ENCODE measurements at regions not wholly inside any gene's neighbourhood (a gene's known extent, or its start where the extent isn't known, plus 50 kb on each side); places are given as distances from the start of the nearest gene placed in this dataset.
"Not testable (repeated sequence)": the region's sequence is repeated elsewhere in the genome, so short reads cannot be mapped to it uniquely, and the experiment has no call there.

- DNase-seq (ENCODE audit: low spot score), result no peak
Measured at GRCh38 chr20:48230216-48230615, 444.9 kb upstream of the SULF2 start.

- no peak for DNase-seq (ENCODE audit: low spot score)
Measured at GRCh38 chr20:48227381-48227780, 442.1 kb upstream of the SULF2 start.

DNA sequence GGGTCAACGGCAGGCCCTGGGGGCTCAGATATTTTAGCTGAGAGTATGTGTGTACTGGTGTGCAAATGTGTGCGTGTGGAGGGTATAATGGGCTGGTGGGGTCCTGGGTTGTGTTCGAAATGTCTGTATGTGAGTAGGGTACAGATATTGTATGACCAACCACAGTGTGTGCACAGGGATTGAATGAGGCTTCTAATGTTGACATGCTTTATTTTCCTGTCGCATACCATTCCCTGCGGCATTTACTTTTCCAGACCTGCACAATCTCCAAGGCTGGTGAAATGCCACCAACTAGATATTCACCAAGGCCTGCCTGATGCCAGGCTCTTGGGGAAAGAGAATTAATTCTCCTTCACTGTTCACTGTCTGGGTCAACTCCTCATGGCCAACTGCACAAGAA, 441.4 kb upstream of the SULF2 start:
- no peak for DNase-seq (ENCODE audit: low spot score)

DNA sequence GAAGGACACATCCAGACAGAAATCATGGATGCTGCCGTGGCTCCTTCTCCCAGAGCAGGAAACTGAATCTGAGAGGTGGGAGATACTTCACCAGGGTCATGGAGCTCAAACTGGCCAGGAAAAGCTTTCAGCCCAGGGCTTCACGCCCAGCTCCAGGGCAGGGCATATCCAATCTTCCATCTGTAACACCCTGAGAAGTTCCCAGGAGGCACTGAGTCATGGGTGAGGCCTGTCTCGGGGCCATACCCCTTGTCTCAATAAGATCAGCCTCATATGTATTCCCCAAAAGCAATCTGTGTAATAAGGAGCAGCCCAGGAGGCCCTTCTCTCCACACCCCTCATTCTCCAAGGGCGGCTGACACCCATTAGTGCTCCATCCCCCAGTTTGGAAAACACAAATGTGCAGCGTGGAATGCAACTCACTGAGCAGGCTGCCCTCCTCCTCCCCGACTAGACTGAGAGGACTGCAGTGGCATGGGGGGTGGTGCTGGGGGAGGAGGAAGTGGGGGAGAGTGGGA, 439.3 kb upstream of the SULF2 start:
- no peak for DNase-seq (ENCODE audit: low spot score)

DNA sequence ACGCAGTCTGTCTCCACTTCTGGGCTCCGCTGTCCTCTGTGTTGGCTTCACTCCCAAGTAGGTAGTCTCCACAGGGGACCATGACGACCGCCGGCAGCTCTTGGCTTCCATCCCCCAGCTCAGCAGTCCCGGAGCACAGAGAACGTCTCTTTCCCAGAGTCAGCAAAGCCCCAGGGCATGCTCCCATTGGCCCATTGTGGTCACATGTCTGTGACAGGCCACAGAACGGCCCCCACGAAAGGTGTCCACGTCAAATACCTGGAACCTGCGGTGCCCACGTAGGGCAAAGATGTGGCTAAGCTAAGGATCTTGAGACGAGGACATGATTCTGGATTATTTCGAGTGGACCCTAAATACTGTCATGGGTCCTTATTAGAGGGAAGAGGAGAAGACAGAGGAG, 438.4 kb upstream of the SULF2 start:
- no peak for DNase-seq (ENCODE audit: low spot score)

- no peak for DNase-seq (ENCODE audit: low spot score)
Measured at GRCh38 chr20:48222595-48223180, 437.4 kb upstream of the SULF2 start.

- DNase-seq (ENCODE audit: low spot score), result no peak
Measured at GRCh38 chr20:48220033-48220633, 434.9 kb upstream of the SULF2 start.

DNA sequence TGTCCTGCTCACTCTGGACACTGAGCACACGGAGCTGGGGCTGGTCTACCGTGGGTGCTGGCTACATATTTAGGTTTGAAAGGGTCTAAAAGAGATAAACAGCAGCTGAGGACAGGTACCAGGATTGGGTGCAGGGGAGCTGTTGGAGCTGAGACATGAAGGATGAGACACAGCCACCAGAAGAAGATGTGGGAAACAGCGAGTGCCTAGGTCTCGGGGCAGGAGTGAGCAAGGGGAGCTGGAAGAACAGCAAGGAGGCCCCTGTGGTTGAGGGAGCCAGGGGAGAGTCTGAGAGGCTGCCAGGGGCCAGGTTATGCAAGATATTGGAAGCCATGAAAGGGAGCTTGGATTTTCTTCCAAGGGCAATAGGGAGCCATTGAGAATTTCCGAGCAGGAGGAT, 434.0 kb upstream of the SULF2 start:
- no peak for DNase-seq (ENCODE audit: low spot score)

DNA sequence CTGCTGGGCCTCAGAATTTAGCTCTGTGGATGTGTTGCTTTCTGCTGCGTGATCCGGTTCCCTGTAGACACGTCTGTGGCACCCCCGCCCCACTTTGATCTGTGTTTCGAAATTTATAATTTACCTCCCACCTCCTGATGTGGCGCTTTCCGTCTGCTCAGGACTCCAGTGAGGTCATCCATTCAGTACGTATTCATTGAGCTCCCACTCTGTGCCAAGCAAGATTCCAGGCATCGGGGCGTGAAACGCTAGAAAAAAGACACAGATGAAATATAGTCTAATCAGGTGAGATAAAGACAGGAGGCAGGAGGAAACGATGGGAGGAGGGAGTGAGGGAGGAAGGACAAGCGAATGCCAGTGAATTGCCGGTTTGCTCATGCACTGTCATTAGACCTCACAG, 431.9 kb upstream of the SULF2 start:
- DNase-seq (ENCODE audit: low spot score), result no peak

DNA sequence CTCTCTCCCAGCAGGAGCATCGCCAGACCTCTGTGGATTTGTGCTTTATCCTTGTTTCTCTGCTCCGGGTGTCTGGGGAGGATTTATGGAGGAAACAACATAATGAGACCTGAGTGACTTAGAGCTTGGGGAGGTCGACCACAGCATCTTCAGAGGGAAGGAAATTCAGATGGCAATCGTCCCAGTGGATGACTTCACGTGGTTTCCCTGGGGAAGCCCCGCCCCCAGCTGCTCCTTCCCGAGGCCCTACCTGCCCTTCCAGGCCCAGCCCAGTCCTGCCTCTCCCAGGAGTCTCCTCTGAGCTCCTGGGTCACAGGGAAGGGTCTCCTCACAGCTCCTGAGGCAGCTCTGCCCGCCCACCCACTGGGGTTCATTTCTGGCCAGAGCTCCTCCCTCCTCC, 430.3 kb upstream of the SULF2 start:
- DNase-seq (ENCODE audit: low spot score), result no peak

GRCh38 chr20:48214601-48215000, 429.3 kb upstream of the SULF2 start:
- DNase-seq (ENCODE audit: low spot score), result no peak

GRCh38 chr20:48213635-48214034, 428.4 kb upstream of the SULF2 start:
- not testable (repeated sequence) for DNase-seq (ENCODE audit: low spot score)

GRCh38 chr20:48212806-48213509, 427.7 kb upstream of the SULF2 start:
- no peak for DNase-seq (ENCODE audit: low spot score)

DNA sequence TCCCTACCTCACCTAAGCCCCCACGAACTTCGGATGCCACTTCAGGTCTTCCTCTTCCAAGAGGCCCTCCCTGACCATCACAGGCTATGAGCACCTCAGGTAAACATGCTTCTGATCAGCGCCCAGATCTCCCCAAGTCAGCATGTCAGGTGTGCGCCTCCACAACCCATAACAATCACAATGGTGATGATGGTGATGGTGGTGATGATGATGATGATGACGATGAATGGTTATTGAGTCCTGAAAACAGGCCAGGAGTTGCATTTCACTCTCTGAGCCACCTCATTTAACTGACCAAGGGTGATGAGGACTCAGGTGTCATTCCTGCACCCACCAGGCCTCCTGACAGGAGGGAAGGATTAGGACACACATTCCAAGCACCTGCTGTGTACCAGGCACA, 426.6 kb upstream of the SULF2 start:
- no peak for DNase-seq (ENCODE audit: low spot score)

DNA sequence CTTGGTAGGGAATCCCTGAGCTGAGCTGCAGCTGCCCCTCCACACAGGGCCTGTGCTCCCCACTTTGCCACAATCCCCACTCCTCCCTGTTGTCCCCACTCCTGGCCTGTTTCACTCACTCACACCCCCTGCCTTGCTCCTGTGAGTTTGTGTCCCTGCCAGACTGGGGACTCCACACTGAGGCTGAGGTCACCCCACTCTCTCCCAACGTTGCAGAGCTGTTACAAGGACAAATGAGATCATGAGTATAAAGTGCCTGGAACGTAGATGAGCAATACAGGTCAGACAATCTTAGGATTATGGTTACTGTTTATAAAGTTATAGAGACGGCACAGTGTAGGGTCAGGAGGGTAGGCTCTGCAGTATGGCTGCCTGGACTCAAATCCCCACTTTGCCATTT, 426.0 kb upstream of the SULF2 start:
- DNase-seq (ENCODE audit: low spot score), result no peak

DNA sequence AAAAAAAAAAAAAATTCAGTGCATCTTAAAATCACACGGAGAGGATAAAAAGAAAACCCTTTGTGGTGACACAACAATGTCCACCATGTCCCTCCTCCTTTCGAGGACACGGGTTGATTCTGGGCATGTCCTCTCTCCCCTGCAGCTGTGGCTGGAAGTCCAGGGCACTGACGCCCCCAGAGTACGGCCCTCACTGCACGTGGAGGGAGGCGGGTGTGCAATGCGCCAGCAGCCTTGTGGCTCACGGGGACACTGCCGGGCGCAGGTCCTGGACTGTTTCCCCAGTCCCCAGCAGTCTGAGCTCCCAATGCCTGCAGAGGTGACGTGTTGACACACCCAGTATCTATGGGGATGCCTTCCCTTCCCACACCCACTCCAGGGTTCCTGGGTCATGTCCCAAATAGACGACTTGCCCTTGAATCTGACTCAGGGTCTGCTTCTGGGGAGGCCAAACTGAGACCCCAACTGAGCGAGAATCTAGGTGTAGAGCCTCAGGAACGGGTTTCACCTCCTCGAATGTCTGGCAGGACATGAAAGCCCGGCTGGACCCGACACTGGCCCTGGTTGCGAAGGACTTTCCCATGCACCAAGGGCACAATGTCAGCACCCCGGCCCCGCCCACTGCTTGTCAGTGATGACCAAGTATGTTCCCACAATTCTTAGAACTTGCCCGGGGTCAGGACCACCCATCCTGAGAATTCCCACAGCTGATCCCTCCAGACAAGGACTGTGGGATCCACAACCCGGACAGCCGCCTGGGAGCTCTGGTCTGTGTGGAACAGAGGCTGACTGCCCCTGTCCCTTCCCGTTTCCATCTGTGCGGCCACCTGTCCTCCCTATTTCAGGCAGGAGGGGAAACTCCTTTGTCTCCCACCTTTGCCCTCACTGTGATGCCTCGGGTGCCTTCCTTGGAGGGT, 425.1 kb upstream of the SULF2 start:
- DNase-seq (ENCODE audit: low spot score), result no peak

DNA sequence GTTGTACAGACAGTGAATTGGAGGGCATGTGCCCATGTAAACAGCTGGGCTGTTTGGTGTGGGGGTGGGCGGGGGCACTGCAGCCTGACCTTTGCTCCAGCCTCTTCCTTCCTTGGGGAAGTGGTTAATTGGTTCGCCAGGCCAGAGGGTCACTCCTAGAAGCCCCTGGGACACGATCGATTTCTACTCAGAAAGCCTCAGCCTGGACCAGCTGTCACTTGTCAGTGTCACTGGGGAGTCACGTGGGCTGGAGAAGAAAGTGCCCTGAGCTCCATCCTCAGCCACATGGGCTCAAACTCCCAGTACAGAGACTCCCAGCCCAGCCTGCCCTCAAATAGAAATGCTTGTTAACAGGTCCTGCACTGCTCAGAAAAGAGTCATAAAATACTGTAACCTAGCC, 423.8 kb upstream of the SULF2 start:
- no peak for DNase-seq (ENCODE audit: low spot score)

GRCh38 chr20:48208176-48208575, 422.9 kb upstream of the SULF2 start:
- DNase-seq (ENCODE audit: low spot score), result no peak

GRCh38 chr20:48207505-48207904, 422.2 kb upstream of the SULF2 start:
- DNase-seq (ENCODE audit: low spot score), result no peak

- no peak for DNase-seq (ENCODE audit: low spot score)
Measured at GRCh38 chr20:48205786-48206185, 420.5 kb upstream of the SULF2 start.

DNA sequence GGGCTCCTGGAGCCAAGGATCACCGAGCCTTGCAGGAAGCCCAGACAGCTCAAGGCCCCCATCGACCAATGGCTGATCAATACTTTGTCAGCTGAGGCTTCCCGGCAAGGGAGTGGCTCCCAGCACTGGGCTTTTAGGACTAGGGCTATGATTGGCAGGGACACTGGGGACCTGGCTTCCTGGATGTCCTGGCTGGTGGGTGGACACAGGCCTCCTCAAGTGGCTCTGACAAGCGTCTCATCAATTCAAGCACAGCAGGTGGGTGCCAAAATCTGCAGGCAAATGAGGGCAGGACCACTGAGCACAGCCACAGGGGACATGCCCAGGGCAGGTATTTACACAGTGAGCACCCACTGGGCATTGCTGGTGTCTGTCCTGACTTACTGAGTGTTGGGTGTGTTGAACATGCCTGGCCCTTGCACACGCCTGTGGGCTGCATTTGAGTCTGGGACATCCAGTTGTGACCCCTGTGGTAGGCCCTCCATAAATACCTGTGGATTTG, 420.1 kb upstream of the SULF2 start:
- no peak for DNase-seq (ENCODE audit: low spot score)

GRCh38 chr20:48204499-48204898, 419.2 kb upstream of the SULF2 start:
- no peak for DNase-seq (ENCODE audit: low spot score)
